Adrenal gland (tissue), 5 donors: ENCODE measurements at regions not wholly inside any gene's neighbourhood (a gene's known extent, or its start where the extent isn't known, plus 50 kb on each side); places are given as distances from the start of the nearest gene placed in this dataset.

ENCODE experiments used
- CTCF ChIP-seq, 6 experiments: fragments of 450-650 bp in 4 of 6; fragments of 200-600 bp in 2 of 6; sonication (generic) in 1 of 6; IDR thresholded peaks; 1 replicate in 5 of 6; 2 replicates in 1 of 6; pipeline versions ENCODE4 v1.5.1 to v1.8.0; 2016 to 2021; ENCODE audit warnings: antibody characterized with exemption in 6 of 6, mild to moderate bottlenecking in 2 of 6, moderate library complexity in 1 of 6
- POLR2A ChIP-seq, 2 donors: fragments of 450-650 bp; IDR thresholded peaks; one replicate each; pipeline ENCODE4 v1.6.1; 2017; ENCODE audit warnings: antibody characterized with exemption in 2 of 2, mild to moderate bottlenecking in 2 of 2, moderate library complexity in 1 of 2
- donor health status: DM: no; HTN: no; CAD: no.

- TF ChIP-seq CTCF (IDR thresholded peaks at IDR 0.05) (no peak), POLR2A (IDR thresholded peaks at IDR 0.05) (no peak)
Observed at GRCh38 chr5:154663424-154663823, 91.8 kb upstream of the LARP1 start.
